NCI-H226 (cell line): ENCODE measurements at regions not wholly inside any gene's neighbourhood (a gene's known extent, or its start where the extent isn't known, plus 50 kb on each side); places are given as distances from the start of the nearest gene placed in this dataset.

Source experiments
- DNase-seq: peaks from one replicate; pipeline ENCODE4 v3.0.0-alpha.2; 2015

- no peak for DNase-seq
Measured at GRCh38 chr3:69435274-69436265, 49.7 kb upstream of the FRMD4B start.
